CD1c-positive myeloid dendritic cell (primary cell): ENCODE measurements at regions not wholly inside any gene's neighbourhood (a gene's known extent, or its start where the extent isn't known, plus 50 kb on each side); places are given as distances from the start of the nearest gene placed in this dataset.
"Not testable (repeated sequence)": the region's sequence is repeated elsewhere in the genome, so short reads cannot be mapped to it uniquely, and the experiment has no call there.

Experiments
- DNase-seq: peaks from one replicate; pipeline ENCODE4 v3.0.0-alpha.2; 2016; ENCODE audit errors: extremely low spot score

- DNase-seq = no peak
Measured at GRCh38 chr6:133108419-133108818, 132.7 kb upstream of the EYA4 start.

- no peak for DNase-seq
Measured at GRCh38 chr6:133114973-133115372, 126.2 kb upstream of the EYA4 start.

- no peak for DNase-seq
Measured at GRCh38 chr6:133115946-133116345, 125.2 kb upstream of the EYA4 start.

GRCh38 chr6:133128191-133128590, 113.0 kb upstream of the EYA4 start:
- no peak for DNase-seq

GRCh38 chr6:133129556-133129955, 111.6 kb upstream of the EYA4 start:
- no peak for DNase-seq

- no peak for DNase-seq
Measured at GRCh38 chr6:133130863-133131262, 110.3 kb upstream of the EYA4 start.

GRCh38 chr6:133131621-133132465, 109.3 kb upstream of the EYA4 start:
- DNase-seq = no peak

GRCh38 chr6:133132466-133132971, 108.6 kb upstream of the EYA4 start:
- DNase-seq = no peak

GRCh38 chr6:133136177-133136880, 104.8 kb upstream of the EYA4 start:
- no peak for DNase-seq

- not testable (repeated sequence) for DNase-seq
Measured at GRCh38 chr6:133147470-133148184, 93.5 kb upstream of the EYA4 start.

GRCh38 chr6:133156689-133157088, 84.5 kb upstream of the EYA4 start:
- DNase-seq = no peak

- no peak for DNase-seq
Measured at GRCh38 chr6:133157995-133158394, 83.2 kb upstream of the EYA4 start.

- DNase-seq = no peak
Measured at GRCh38 chr6:133159255-133159795, 81.8 kb upstream of the EYA4 start.

GRCh38 chr6:133160536-133160935, 80.6 kb upstream of the EYA4 start:
- DNase-seq = no peak

GRCh38 chr6:133165235-133165634, 75.9 kb upstream of the EYA4 start:
- no peak for DNase-seq

GRCh38 chr6:133166766-133167165, 74.4 kb upstream of the EYA4 start:
- DNase-seq = no peak

- DNase-seq = no peak
Measured at GRCh38 chr6:133169901-133170300, 71.3 kb upstream of the EYA4 start.

GRCh38 chr6:133170602-133171001, 70.6 kb upstream of the EYA4 start:
- no peak for DNase-seq

- no peak for DNase-seq
Measured at GRCh38 chr6:133171989-133172604, 69.1 kb upstream of the EYA4 start.

GRCh38 chr6:133173276-133173675, 67.9 kb upstream of the EYA4 start:
- DNase-seq = no peak

GRCh38 chr6:133179481-133179880, 61.7 kb upstream of the EYA4 start:
- DNase-seq = no peak

GRCh38 chr6:133183691-133184090, 57.5 kb upstream of the EYA4 start:
- DNase-seq = no peak
